Hematopoietic multipotent progenitor cell treated with erythropoietin and hydrocortisone succinate and interleukin-3 and kit ligand, for 6 days (in vitro differentiated cells): ENCODE measurements at regions not wholly inside any gene's neighbourhood (a gene's known extent, or its start where the extent isn't known, plus 50 kb on each side); places are given as distances from the start of the nearest gene placed in this dataset.
"Not testable (repeated sequence)": the region's sequence is repeated elsewhere in the genome, so short reads cannot be mapped to it uniquely, and the experiment has no call there.

Source experiments
- DNase-seq: peaks from one replicate; pipeline ENCODE4 v3.0.0-alpha.2; 2015

DNA sequence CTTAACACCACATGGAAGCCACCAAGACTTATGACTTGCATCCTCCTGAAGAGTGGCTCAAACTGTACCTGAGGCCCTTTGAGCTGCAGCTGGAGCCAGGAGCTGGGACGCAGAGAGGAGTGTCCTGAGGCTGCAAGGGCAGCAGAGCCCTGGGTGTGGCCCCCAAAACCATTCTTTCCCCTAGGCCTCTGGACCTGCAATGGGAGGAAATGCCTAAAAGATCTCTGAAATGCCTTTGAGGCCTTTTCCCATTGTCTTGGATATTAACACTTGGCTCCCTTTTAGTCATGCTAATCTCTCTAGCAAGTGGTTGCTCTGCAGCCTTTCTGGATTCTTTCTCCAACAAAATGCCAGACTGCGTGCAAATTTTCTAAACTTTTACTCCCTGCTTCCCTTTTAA, 156.1 kb downstream of the SLC38A4 start:
- no peak for DNase-seq

GRCh38 chr12:46667551-46667950, 158.2 kb downstream of the SLC38A4 start:
- no peak for DNase-seq

DNA sequence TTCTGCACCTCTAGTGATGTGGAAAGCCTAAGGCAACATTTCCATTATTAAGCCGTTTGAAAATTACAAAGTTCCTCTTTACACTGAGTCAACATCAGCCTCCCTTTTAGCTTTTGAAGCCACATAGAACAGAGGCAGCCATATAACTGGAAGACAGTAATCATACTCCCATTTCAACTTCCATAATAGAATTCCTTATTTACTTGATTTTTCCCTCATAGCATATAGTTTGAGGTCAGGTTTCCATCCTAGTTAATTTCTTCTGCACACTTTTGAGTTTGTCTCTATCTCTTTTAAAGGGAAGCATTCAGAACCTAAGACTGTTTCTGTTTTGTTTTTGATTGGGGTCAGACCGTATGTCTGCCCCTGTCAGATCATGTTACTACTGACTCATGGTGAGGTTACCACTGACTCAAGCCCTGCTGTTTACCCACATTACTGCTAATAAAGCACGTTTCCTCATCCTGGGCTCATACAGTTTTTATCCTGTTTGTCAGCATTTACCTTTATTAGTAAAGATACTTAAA, 161.0 kb downstream of the SLC38A4 start:
- DNase-seq: peak; percentile 25

GRCh38 chr12:46663318-46663717, 162.5 kb downstream of the SLC38A4 start:
- DNase-seq: no peak

DNA sequence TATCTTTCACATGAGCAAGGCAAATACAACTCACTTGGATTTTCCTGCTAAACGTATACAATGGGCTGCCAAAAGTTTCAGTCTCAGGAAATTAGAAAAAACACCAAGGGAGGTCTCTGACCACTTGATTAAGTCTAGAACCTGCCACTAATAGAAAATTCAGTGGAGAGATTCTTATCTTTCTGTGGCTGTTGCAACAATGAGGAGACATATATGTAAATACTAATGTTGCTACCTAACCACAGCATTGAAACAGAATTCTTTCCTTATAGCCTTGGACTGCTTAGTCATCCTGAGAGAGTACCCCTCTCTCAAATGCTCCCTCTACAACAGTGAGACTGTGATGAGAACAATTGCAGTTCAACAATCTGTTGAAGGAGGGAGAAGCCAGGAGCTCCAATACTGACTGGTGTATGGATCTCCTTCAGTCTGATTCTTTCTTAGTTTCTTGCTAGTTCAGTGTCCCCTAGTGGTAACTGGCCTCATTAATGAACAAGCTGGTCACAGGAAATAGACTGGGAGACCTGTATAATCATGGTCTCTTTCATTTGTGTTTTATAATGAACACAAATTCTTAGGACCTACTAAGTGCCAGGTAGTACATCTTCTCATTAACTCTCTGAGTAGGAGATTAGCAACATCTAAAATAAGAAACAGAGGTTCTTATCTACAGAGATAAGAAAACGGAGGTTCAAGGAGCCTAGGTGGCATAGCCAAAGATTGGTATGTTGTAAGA, 164.5 kb downstream of the SLC38A4 start:
- peak; percentile 83 for DNase-seq

GRCh38 chr12:46660719-46661109, 165.1 kb downstream of the SLC38A4 start:
- DNase-seq: peak; percentile 42

GRCh38 chr12:46660276-46660675, 165.5 kb downstream of the SLC38A4 start:
- peak; percentile 6 for DNase-seq

DNA sequence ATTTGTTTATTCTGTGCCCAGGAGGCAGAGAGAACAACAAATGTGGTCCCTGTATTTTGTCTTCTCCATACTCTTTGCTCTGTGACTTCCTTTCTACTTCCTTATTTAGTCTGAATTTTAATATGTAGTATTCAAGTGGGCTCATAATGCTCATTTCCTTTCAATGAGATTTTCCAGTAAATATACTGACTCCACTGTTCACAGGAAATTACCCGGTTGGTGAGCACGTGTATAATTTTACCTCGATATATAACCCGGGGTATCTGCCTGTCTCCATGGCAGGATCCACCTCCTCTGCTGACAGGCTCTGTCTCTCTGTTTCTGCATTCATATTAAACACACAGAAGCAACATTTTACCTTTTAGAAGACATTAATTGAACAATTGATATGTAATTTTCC, 166.0 kb downstream of the SLC38A4 start:
- peak; percentile 11 for DNase-seq

GRCh38 chr12:46659032-46659650, 166.7 kb downstream of the SLC38A4 start:
- DNase-seq: no peak

DNA sequence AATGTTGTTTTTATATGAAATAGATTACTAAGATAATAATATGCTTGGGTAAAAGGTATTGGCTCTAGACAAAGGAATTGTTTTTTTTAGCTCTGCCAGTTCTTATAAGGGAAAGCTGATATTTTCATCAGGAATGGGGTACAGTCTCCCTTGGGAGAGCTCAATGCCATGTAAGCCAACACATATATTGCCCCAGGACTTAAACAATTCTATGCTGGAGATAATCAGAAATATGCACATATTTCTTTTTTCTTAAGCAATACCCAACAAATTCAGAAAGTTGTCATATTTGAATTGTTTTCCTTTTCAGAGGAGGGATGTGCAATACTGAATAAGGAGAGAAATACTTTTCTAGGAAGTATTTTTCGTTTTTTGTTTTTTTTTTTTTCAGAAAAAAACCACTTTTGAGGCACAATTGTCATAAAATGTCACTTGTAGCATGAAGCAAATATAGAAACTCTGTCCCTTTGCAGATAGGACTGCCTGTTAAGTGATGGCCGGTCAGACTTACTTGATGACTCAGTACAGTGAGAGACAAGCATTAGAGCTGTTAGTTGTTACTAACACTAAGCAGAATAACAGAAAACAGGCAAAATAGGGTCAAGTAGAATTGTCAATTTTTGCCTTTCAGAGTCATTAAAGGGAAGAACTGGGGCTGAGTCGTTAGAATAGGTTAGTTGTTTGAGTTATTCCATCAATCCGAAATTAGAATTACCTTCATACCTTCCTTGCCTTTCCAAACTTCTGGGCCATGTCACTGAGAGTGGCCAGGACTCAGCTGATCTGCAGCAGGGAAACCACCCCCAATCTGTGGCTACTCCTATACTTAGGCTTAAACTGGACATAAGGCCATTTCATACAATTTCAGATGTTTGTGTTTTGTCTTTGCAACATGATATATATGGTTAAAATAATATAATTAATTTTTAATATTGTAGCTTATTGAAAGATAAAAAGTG, 168.1 kb downstream of the SLC38A4 start:
- DNase-seq: no peak

DNA sequence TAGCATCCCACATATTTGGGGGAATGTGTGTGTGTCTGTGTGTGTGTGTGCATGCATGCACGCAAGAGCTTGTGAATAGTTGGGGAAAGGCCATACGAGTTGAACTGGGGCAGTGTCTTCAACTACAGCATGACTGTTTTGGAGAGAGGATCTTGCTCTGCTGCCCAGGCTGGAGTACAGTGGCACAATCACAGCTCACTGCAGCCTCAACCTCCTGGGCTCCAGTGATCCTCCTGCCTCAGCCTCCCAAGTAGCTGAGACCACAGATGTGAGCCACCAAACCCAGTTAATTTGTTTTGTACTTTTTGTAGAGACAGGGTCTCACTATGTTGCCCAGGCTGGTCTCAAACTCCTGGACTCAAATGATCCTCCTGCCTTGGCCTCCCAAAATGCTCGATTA, 169.8 kb downstream of the SLC38A4 start:
- DNase-seq: not testable (repeated sequence)

- no peak for DNase-seq
Observed at GRCh38 chr12:46653311-46653710, 172.5 kb downstream of the SLC38A4 start.

DNA sequence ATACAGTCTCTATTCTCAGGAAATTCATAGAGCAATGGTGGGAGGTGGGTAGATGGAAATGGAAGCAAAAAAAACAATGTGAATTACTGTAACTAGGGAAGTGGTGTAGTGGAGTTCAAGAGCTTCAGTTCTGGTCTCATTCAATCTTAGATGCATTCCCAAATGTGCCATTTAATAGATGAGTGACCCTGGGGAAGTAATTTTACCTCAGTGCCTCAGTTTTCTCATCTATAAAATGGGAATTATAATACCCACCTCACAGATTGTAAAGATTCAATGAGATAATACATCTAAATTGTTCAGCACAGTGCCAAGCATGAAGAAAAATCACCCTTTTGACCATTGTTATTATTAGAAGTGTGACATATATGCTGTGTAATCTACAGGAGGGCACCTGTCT, 173.1 kb downstream of the SLC38A4 start:
- no peak for DNase-seq

DNA sequence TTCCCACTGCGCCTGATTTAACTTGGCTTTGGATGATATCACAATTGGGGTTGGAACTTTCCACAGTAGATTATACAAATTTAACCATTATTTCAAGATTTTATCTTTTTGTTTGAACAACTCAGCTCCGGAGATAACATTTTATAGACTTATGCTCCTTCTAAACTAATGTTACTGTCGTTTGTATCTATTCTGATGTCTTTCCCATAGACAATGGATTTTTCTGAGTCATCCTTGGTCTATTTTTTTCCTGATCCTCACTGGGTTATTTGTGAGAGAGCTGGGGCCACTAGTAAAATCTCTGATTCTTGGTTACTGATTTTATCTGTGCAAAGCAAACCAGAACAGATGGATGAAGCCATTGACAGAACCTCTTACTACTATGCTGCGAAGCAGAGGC, 175.1 kb downstream of the SLC38A4 start:
- DNase-seq: no peak

DNA sequence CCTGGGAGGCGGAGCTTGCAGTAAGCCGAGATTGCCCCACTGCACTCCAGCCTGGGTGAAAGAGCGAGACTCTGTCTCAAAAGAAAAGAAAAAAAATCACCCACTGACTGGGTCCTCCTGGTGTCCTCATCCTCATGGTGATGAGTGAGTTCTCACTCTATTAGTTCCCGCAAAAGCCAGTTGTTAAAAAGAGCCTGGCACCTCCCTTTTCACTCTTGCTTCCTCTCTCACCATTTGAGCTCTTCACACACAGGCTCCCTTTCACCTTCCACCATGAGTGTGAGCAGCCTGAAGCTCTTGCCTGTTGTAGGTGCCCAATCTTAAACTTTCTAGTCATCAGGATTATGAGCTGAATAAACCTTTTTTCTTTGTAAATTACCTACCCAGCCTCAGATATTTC, 176.4 kb downstream of the SLC38A4 start:
- DNase-seq: no peak

DNA sequence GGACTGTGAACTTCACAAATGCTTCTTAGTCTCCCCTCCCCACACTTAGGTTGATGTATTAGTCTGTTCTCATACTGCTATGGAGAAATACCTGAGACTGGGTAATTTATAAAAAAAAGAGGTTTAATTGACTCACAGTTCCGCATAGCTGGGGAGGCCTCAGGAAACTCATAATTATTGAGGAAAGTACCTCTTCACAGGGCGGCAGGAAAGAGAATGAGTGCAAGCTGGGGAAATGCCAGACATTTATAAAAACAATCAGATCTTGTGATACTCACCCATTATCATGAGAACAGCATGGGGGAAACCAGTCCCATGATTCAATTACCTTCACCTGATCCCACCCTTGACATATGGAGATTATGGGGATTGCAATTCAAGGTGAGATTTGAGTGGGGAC, 178.8 kb downstream of the SLC38A4 start:
- no peak for DNase-seq

DNA sequence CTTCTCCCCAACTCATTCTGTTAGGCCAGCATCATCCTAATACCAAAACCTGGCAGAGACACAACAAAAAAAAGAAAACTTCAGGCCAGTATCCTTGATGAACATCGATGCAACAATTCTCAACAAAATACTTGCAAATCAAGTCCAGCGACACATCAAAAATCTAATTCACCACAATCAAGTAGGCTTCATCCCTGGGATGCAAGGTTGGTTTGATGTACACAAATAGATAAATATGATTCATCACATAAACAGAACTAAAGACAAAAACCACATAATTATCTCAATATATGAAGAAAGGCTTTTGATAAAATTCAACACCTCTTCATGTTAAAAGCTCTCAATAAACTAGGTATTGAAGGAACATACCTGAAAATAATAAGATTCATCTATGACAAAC, 184.1 kb downstream of the SLC38A4 start:
- DNase-seq: not testable (repeated sequence)

- no peak for DNase-seq
Observed at GRCh38 chr12:46635818-46636217, 190.0 kb downstream of the SLC38A4 start.

GRCh38 chr12:46629331-46630229, 196.2 kb downstream of the SLC38A4 start:
- DNase-seq: no peak

GRCh38 chr12:46628176-46628575, 197.6 kb downstream of the SLC38A4 start:
- DNase-seq: no peak

DNA sequence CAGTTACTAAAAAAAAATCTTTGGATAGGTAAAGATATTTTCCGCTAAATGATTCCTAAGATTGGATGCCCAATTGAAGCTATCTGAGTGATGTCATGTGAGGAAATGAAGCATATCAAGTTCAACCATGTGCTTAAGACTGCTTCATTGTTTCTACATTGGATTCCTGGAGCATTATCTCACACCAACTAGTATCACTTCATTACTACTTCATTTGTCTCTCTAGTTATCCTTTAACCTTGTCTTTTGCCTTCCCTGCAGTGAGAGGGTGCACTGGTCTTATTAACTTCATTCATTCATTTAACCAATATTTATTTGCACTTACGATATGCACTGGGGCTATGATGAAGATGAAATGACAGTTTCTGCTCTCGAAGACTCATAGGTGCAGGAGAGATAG, 198.1 kb downstream of the SLC38A4 start:
- DNase-seq: no peak

GRCh38 chr12:46619474-46619873, 206.3 kb downstream of the SLC38A4 start:
- DNase-seq: not testable (repeated sequence)
